ENCODE measurements at regions not wholly inside any gene's neighbourhood (a gene's known extent, or its start where the extent isn't known, plus 50 kb on each side); places are given as distances from the start of the nearest gene placed in this dataset.

DNA sequence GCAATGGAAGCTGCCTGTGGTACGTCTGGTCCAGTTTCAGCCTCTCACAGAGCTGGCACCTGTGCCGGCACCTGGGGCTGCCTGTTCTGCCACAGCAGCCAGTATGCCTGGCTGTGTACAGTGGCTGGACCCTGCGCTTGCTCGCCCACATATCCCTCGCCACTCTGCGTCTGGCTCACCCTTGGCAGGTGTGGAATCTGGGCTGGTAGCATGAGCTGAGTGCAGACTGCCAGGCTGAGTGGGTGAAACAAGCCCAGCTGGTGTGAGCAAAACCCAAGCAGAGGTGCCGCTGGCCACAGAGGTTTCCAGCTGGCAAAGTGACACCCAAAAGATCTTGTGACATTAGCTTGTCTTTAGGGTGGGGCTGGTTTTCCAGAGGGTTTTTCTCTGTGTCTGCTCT is 80.7 kb downstream of the ING1 start:
- TF ChIP-seq ZFP36 (IDR thresholded peaks at IDR 0.05; ENCODE audit: borderline replicate concordance, low read depth, low read length, partially characterized antibody), result no peak
- TF ChIP-seq POLR2A (IDR thresholded peaks at IDR 0.05; ENCODE audit: insufficient read depth in 1 of 2, low read depth in 2 of 2, low read length in 2 of 2), result no peak
- no peak for TF ChIP-seq HNRNPLL (IDR thresholded peaks at IDR 0.05; ENCODE audit: low read depth, low read length, poor library complexity, severe bottlenecking)
- no peak for TF ChIP-seq GATAD1 (CRISPR knock-in tag; IDR thresholded peaks at IDR 0.05)
- TF ChIP-seq, protein P1, sequence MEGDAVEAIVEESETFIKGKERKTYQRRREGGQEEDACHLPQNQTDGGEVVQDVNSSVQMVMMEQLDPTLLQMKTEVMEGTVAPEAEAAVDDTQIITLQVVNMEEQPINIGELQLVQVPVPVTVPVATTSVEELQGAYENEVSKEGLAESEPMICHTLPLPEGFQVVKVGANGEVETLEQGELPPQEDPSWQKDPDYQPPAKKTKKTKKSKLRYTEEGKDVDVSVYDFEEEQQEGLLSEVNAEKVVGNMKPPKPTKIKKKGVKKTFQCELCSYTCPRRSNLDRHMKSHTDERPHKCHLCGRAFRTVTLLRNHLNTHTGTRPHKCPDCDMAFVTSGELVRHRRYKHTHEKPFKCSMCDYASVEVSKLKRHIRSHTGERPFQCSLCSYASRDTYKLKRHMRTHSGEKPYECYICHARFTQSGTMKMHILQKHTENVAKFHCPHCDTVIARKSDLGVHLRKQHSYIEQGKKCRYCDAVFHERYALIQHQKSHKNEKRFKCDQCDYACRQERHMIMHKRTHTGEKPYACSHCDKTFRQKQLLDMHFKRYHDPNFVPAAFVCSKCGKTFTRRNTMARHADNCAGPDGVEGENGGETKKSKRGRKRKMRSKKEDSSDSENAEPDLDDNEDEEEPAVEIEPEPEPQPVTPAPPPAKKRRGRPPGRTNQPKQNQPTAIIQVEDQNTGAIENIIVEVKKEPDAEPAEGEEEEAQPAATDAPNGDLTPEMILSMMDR (CRISPR knock-in tag; IDR thresholded peaks at IDR 0.05), result no peak

Measured in HepG2 (cell line).